ENCODE measurements at regions not wholly inside any gene's neighbourhood (a gene's known extent, or its start where the extent isn't known, plus 50 kb on each side); places are given as distances from the start of the nearest gene placed in this dataset.
"Not testable (repeated sequence)": the region's sequence is repeated elsewhere in the genome, so short reads cannot be mapped to it uniquely, and the experiment has no call there.

DNA sequence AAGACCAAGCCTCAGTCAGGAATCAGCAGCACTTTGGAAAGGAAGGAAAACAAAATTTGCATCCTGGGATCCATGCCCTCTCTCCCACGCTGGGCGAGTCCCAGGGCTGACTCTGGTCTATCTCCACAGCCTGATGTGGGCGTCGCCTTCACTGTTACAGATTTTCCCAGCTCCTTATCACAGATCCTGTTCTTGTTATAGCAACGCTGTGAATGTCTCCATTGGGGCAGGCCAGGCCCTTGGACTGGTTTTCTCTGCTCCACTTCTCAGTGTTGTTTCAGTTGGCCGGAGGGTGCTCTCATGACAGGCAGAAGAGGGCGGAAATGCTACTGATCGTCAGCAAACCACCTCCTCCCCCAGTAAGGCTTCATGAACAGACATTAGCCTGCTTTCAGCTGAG lies 127.9 kb upstream of the CDH11 start:
- Histone ChIP-seq H3K4me3 (ENCODE audit: low read length in 2 of 2) (no peak overlapping the region), H3K9me3 (ENCODE audit: control insufficient read depth in 2 of 2, insufficient read depth in 1 of 2, low read length in 1 of 2) (no peaks in the 10 kb centered on the region), H3K27me3 (ENCODE audit: control insufficient read depth in 2 of 2, insufficient read depth in 1 of 2, low read length in 1 of 2) (no peaks in the 10 kb centered on the region), H3K27ac (ENCODE audit: low read depth in 1 of 2, low read length in 1 of 2) (no peak overlapping the region), H3K36me3 (ENCODE audit: control insufficient read depth in 2 of 2, insufficient read depth in 2 of 2, low read length in 1 of 2) (no peaks in the 10 kb centered on the region), H3K4me1 (ENCODE audit: control insufficient read depth in 2 of 2, insufficient read depth in 2 of 2, low read length in 2 of 2) (no peaks in the 10 kb centered on the region)
- 76% methylated on average over 8 of the region's 8 CpGs for WGBS
- DNase-seq (ENCODE audit: low read depth in 6 of 9, low spot score in 9 of 9): no peak

DNA sequence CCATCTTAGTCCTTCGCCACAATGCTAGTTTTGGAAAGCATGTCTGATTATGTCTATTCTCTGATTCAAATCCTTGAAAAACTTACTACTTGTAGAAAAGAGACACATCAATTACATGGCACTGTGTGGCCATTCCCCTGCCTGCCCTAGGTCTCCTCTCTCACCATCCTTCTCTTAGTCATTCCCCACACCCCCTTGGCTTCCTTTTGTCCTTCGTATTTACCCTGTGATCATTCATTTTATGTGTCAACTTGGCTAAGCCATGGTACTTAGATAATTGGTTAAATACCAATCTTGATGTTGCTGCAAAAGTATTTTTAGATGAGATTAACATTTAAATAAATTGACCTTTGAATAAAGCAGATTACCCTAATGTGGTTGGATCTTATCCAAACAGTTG lies 122.9 kb upstream of the CDH11 start:
- H3K27ac ChIP-seq (ENCODE audit: low read depth in 1 of 2, low read length in 1 of 2): no peak overlapping the region
- 72% methylated on average over 2 of the region's 2 CpGs for WGBS
- H3K4me1 ChIP-seq (ENCODE audit: control insufficient read depth in 2 of 2, insufficient read depth in 2 of 2, low read length in 2 of 2): no peaks in the 10 kb centered on the region
- no peak overlapping the region for H3K4me3 ChIP-seq (ENCODE audit: low read length in 2 of 2)
- no peak for DNase-seq (ENCODE audit: low read depth in 6 of 9, low spot score in 9 of 9)
- H3K27me3 ChIP-seq (ENCODE audit: control insufficient read depth in 2 of 2, insufficient read depth in 1 of 2, low read length in 1 of 2): no peaks in the 10 kb centered on the region
- H3K9me3 ChIP-seq (ENCODE audit: control insufficient read depth in 2 of 2, insufficient read depth in 1 of 2, low read length in 1 of 2): no peaks in the 10 kb centered on the region
- H3K36me3 ChIP-seq (ENCODE audit: control insufficient read depth in 2 of 2, insufficient read depth in 2 of 2, low read length in 1 of 2): no peaks in the 10 kb centered on the region

DNA sequence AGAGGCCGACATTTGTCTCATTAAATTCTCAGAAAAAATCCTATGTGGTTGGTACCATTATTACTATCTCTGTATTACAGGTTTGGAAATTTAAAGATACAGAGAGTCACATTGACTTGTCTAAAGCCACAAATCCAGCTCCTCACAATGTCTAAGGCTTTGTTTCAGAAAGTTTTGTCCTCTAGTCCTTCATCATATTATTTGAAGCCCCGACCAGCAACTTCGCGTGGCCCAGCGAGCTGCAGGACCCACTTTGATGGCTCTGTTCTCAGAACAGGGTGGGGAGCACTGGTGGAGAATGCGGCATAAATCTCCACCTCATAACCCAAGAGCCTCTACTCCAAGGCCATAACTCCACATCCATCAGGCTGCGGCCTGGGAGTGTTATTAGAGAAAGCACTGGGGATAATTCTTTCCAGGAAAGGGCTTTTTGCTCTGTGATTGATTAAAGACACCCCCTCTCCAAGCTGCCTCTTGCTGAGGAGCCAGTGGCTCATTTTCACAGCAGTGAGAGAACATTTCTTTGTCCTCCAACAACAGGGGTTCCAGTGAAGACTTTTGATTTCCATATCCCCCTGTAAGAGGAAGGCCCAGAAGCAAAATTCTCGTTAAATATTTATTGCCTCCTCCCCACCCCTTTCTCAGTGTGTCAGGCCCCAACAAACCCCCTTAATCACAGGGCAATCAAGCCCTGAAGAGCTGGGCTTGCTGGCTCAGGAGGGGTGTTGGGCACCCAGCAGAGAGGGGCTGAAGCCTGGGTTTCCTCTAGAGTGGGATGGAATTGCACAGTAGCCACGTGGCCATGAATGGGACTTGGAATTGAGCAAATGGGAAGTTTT lies 113.7 kb upstream of the CDH11 start:
- Histone ChIP-seq H3K27ac (ENCODE audit: low read depth in 1 of 2, low read length in 1 of 2) (no peak overlapping the region), H3K36me3 (ENCODE audit: control insufficient read depth in 2 of 2, insufficient read depth in 2 of 2, low read length in 1 of 2) (no peaks in the 10 kb centered on the region), H3K4me1 (ENCODE audit: control insufficient read depth in 2 of 2, insufficient read depth in 2 of 2, low read length in 2 of 2) (no peaks in the 10 kb centered on the region), H3K9me3 (ENCODE audit: control insufficient read depth in 2 of 2, insufficient read depth in 1 of 2, low read length in 1 of 2) (peaks cover 0 to 4% of the 10 kb centered on the region in 2 donors), H3K4me3 (ENCODE audit: low read length in 2 of 2) (no peak overlapping the region), H3K27me3 (ENCODE audit: control insufficient read depth in 2 of 2, insufficient read depth in 1 of 2, low read length in 1 of 2) (no peaks in the 10 kb centered on the region)
- DNase-seq (ENCODE audit: low read depth in 6 of 9, low spot score in 9 of 9): no peak
- WGBS: 78% methylated on average over 9 of the region's 9 CpGs

DNA sequence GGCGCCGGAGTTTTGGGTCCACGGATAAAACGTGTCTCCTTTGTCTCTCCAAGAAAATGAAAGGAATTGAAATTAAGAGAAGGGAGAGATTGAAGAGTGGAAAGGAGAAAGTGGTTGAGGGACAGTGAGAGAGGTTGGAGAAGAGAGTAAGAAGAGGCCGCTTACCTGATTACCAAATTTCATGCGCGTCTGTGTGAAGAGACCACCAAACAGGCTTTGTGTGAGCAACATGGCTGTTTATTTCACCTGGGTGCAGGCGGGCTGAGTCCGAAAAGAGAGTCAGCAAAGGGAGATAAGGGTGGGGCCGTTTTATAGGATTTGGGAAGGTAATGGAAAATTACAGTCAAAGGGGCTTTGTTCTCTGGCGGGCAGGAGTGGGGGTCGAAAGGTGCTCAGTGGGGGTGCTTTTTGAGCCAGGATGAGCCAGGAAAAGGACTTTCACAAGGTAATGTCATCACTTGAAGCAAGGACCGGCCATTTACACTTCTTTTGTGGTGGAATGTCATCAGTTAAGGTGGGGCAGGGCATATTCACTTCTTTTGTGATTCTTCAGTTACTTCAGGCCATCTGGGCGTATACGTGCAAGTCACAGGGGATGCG lies 113.0 kb upstream of the CDH11 start:
- WGBS: 88% methylated on average over 16 of the region's 16 CpGs
- H3K36me3 ChIP-seq (ENCODE audit: control insufficient read depth in 2 of 2, insufficient read depth in 2 of 2, low read length in 1 of 2); H3K4me3 ChIP-seq (ENCODE audit: low read length in 2 of 2): not testable (repeated sequence)

DNA sequence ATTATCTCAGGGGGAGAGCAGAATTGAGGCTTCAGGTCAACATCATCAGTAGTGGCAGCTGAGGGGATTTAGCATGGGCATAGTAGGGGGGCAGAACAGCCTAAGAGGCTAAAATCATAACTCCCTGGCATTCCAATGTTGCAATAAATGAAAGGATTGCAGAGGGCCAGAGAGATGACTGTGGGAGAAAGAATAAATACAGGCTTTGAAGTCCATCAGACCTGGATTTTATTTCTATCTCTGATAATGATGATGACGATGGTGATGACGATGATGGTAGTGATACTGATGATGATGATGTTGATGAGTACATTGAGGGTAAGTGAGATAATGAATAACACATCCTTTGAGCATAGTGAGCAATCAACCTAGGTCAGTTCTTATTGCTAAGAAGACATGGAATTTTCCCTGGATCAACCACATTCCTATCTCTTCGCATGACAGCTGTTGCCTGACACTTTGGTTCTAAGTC lies 107.4 kb upstream of the CDH11 start:
- Histone ChIP-seq H3K4me3 (ENCODE audit: low read length in 2 of 2) (no peak overlapping the region), H3K27ac (ENCODE audit: low read depth in 1 of 2, low read length in 1 of 2) (no peak overlapping the region), H3K27me3 (ENCODE audit: control insufficient read depth in 2 of 2, insufficient read depth in 1 of 2, low read length in 1 of 2) (no peaks in the 10 kb centered on the region), H3K36me3 (ENCODE audit: control insufficient read depth in 2 of 2, insufficient read depth in 2 of 2, low read length in 1 of 2) (no peaks in the 10 kb centered on the region), H3K4me1 (ENCODE audit: control insufficient read depth in 2 of 2, insufficient read depth in 2 of 2, low read length in 2 of 2) (no peaks in the 10 kb centered on the region), H3K9me3 (ENCODE audit: control insufficient read depth in 2 of 2, insufficient read depth in 1 of 2, low read length in 1 of 2) (no peaks in the 10 kb centered on the region)
- WGBS: 95% methylated on average over 3 of the region's 3 CpGs
- DNase-seq (ENCODE audit: low read depth in 6 of 9, low spot score in 9 of 9): no peak

More for the DNA sequence above, 113.0 kb upstream of the CDH11 start:
- not testable (repeated sequence) for H3K27ac ChIP-seq (ENCODE audit: low read depth in 1 of 2, low read length in 1 of 2); H3K4me1 ChIP-seq (ENCODE audit: control insufficient read depth in 2 of 2, insufficient read depth in 2 of 2, low read length in 2 of 2); DNase-seq (ENCODE audit: low read depth in 6 of 9, low spot score in 9 of 9); H3K27me3 ChIP-seq (ENCODE audit: control insufficient read depth in 2 of 2, insufficient read depth in 1 of 2, low read length in 1 of 2); H3K9me3 ChIP-seq (ENCODE audit: control insufficient read depth in 2 of 2, insufficient read depth in 1 of 2, low read length in 1 of 2)

DNA sequence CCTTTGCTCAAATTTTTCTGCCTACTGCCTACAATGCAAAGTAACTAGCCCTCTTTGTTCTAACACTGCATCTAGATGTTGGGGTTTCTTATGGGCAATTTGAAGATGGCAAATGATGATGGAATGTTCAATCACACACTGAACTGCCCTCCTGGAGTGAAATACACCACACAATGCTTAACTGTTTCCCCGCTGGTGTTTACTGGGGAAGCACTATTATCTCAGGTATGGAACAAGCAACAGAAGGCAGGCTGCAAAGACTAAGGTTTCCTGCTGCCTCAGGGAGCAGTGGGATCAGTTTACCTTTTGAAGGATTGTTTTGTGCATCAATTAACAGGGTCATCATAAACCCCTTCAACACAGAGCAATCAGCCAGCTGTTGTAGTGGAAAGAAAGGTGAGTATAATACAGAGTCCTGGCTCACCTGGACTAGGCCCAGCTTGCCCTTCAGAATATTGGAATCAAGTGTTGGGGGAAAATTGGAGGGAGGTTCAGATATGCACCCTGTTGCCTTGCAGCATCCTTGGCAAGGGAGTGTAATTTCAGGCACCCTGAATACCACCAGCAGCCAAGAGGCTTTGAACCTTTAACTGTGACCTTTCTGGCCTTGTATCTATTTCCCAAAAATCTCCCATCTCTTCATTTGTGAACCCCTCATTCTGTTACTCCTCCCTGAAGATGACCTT lies 105.4 kb upstream of the CDH11 start:
- no peaks in the 10 kb centered on the region for H3K4me1 ChIP-seq (ENCODE audit: control insufficient read depth in 2 of 2, insufficient read depth in 2 of 2, low read length in 2 of 2)
- H3K9me3 ChIP-seq (ENCODE audit: control insufficient read depth in 2 of 2, insufficient read depth in 1 of 2, low read length in 1 of 2): no peaks in the 10 kb centered on the region
- no peaks in the 10 kb centered on the region for H3K27me3 ChIP-seq (ENCODE audit: control insufficient read depth in 2 of 2, insufficient read depth in 1 of 2, low read length in 1 of 2)
- H3K36me3 ChIP-seq (ENCODE audit: control insufficient read depth in 2 of 2, insufficient read depth in 2 of 2, low read length in 1 of 2): no peaks in the 10 kb centered on the region
- DNase-seq (ENCODE audit: low read depth in 6 of 9, low spot score in 9 of 9): no peak
- no peak overlapping the region for H3K27ac ChIP-seq (ENCODE audit: low read depth in 1 of 2, low read length in 1 of 2)
- no peak overlapping the region for H3K4me3 ChIP-seq (ENCODE audit: low read length in 2 of 2)
- 96% methylated on average over 1 of the region's 1 CpG for WGBS

DNA sequence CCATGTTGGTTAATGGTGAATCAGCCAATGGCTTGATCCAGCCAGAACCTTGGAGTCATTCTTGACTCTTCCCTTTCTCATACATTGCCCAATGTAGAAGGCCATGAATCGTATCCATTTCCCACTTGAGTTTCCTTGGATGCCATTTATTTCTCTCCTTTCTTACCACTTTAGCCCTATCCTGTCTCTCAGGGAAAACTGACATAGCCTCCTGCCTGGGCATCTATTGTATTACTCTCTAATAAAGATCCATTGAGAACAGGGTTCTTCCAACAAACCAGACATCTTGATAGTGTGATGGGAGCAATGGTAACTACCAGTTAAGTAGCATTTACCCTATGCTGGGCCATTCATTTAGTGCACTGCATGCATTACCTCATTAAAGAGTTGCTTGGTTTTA lies 104.2 kb upstream of the CDH11 start:
- Histone ChIP-seq H3K36me3 (ENCODE audit: control insufficient read depth in 2 of 2, insufficient read depth in 2 of 2, low read length in 1 of 2) (no peaks in the 10 kb centered on the region), H3K27ac (ENCODE audit: low read depth in 1 of 2, low read length in 1 of 2) (no peak overlapping the region), H3K4me1 (ENCODE audit: control insufficient read depth in 2 of 2, insufficient read depth in 2 of 2, low read length in 2 of 2) (no peaks in the 10 kb centered on the region), H3K4me3 (ENCODE audit: low read length in 2 of 2) (no peak overlapping the region), H3K9me3 (ENCODE audit: control insufficient read depth in 2 of 2, insufficient read depth in 1 of 2, low read length in 1 of 2) (no peaks in the 10 kb centered on the region), H3K27me3 (ENCODE audit: control insufficient read depth in 2 of 2, insufficient read depth in 1 of 2, low read length in 1 of 2) (no peaks in the 10 kb centered on the region)
- no peak for DNase-seq (ENCODE audit: low read depth in 6 of 9, low spot score in 9 of 9)
- 92% methylated on average over 1 of the region's 1 CpG for WGBS

DNA sequence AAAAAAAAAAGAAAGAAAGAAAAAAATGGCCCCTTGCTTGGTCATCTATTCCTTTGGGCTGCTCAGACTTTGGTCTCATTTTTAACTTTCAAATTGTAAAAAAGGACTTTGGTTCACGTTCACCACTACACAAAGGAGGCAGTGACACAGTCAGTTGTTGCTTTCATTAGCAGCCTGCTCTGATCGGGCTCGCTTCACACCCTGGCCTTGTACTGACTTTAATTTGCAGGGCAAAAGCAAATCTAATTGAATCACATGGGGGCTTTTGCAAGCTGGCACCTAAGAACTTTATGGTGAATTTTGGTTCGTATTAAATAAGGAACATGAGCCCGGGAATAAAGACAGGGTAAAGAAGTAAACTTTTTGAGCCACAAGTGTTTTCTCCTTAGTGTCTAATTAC lies 103.6 kb upstream of the CDH11 start:
- Histone ChIP-seq H3K27me3 (ENCODE audit: control insufficient read depth in 2 of 2, insufficient read depth in 1 of 2, low read length in 1 of 2) (no peaks in the 10 kb centered on the region), H3K27ac (ENCODE audit: low read depth in 1 of 2, low read length in 1 of 2) (no peak overlapping the region), H3K36me3 (ENCODE audit: control insufficient read depth in 2 of 2, insufficient read depth in 2 of 2, low read length in 1 of 2) (no peaks in the 10 kb centered on the region), H3K9me3 (ENCODE audit: control insufficient read depth in 2 of 2, insufficient read depth in 1 of 2, low read length in 1 of 2) (no peaks in the 10 kb centered on the region), H3K4me3 (ENCODE audit: low read length in 2 of 2) (no peak overlapping the region), H3K4me1 (ENCODE audit: control insufficient read depth in 2 of 2, insufficient read depth in 2 of 2, low read length in 2 of 2) (no peaks in the 10 kb centered on the region)
- 88% methylated on average over 5 of the region's 5 CpGs for WGBS
- no peak for DNase-seq (ENCODE audit: low read depth in 6 of 9, low spot score in 9 of 9)

DNA sequence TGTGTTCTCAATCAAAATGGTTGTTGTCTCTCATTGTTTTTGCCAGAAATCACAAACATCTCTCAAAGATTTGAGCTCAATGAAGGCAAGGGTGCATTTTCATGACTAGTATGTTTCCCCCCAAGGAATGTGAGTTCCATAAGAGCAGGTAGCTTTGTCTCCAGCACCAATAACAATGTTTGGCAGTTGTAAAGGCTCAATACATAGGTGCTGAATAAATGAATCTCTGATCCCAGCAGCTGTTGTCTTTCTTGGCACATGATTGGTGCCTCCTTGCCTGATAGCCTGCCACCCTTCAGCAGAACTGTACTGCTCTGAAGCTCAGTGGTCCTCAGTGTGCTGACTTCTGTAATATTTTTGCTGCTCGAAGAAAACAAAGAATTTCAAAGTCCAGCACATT lies 103.1 kb upstream of the CDH11 start:
- Histone ChIP-seq H3K27me3 (ENCODE audit: control insufficient read depth in 2 of 2, insufficient read depth in 1 of 2, low read length in 1 of 2) (no peaks in the 10 kb centered on the region), H3K27ac (ENCODE audit: low read depth in 1 of 2, low read length in 1 of 2) (no peak overlapping the region), H3K4me1 (ENCODE audit: control insufficient read depth in 2 of 2, insufficient read depth in 2 of 2, low read length in 2 of 2) (no peaks in the 10 kb centered on the region), H3K9me3 (ENCODE audit: control insufficient read depth in 2 of 2, insufficient read depth in 1 of 2, low read length in 1 of 2) (no peaks in the 10 kb centered on the region), H3K36me3 (ENCODE audit: control insufficient read depth in 2 of 2, insufficient read depth in 2 of 2, low read length in 1 of 2) (no peaks in the 10 kb centered on the region), H3K4me3 (ENCODE audit: low read length in 2 of 2) (no peak overlapping the region)
- no peak for DNase-seq (ENCODE audit: low read depth in 6 of 9, low spot score in 9 of 9)
- WGBS: 90% methylated on average over 1 of the region's 1 CpG
